H1 (cell line): ENCODE measurements at regions not wholly inside any gene's neighbourhood (a gene's known extent, or its start where the extent isn't known, plus 50 kb on each side); places are given as distances from the start of the nearest gene placed in this dataset.

Source experiments
- CTCF ChIA-PET: fragments of 300-600 bp; sonication (Branson Sonifier 250); formaldehyde crosslinking; loops from one replicate; lab custom pipeline; 2021; ENCODE audit not compliant: partially characterized antibody; lab: Charles Lee
- POLR2A ChIA-PET: fragments of 300-600 bp; sonication (Branson Sonifier 250); formaldehyde crosslinking; loops from one replicate; lab custom pipeline; 2021; ENCODE audit warnings: inconsistent platforms; ENCODE audit not compliant: partially characterized antibody; lab: Charles Lee
- DNase-seq, 2 experiments: peaks; one replicate each; pipeline versions ENCODE4 v3.0.0 to v3.0.0-alpha.2; 2010 to 2022; ENCODE audit warnings: low spot score in 2 of 2, low read depth in 1 of 2, mixed read lengths in 1 of 2
- FAIRE-seq: peaks from 2 replicates; lab custom pipeline; 2011; peaks lifted over from hg19 to GRCh38; lab: Jason Lieb, UNC
- H2AFZ ChIP-seq: 2 replicates; pipeline ENCODE4 v1.8.1; 2012; ENCODE audit warnings: low read length, inconsistent platforms
- H2AK5ac ChIP-seq: 2 replicates; pipeline ENCODE4 v1.6.1; 2013; ENCODE audit warnings: low read depth, low read length
- H2BK120ac ChIP-seq: replicated peaks from 2 replicates; pipeline ENCODE3; 2013; ENCODE audit warnings: low read depth, low read length, inconsistent platforms
- H2BK12ac ChIP-seq: 2 replicates; pipeline ENCODE4 v1.6.1; 2013; ENCODE audit warnings: low read depth, low read length
- H2BK15ac ChIP-seq: 2 replicates; pipeline ENCODE4 v1.6.1; 2013; ENCODE audit warnings: low read length
- H2BK20ac ChIP-seq: 2 replicates; pipeline ENCODE4 v1.6.1; 2013; ENCODE audit warnings: low read length
- H2BK5ac ChIP-seq: 2 replicates; pipeline ENCODE4 v1.6.1; 2013; ENCODE audit warnings: low read depth, low read length
- H3K14ac ChIP-seq: 2 replicates; pipeline ENCODE4 v1.6.1; 2013; ENCODE audit warnings: inconsistent platforms; ENCODE audit not compliant: insufficient read length
- H3K18ac ChIP-seq: 2 replicates; pipeline ENCODE4 v1.6.1; 2013; ENCODE audit warnings: low read length; ENCODE audit errors: extremely low read depth
- H3K23ac ChIP-seq: 2 replicates; pipeline ENCODE4 v1.6.1; 2013; ENCODE audit warnings: inconsistent platforms; ENCODE audit not compliant: insufficient read length
- H3K23me2 ChIP-seq: 2 replicates; pipeline ENCODE4 v1.6.1; 2013; ENCODE audit warnings: low read depth, low read length
- H3K27ac ChIP-seq: 2 replicates; pipeline ENCODE4 v1.6.1; 2011; ENCODE audit warnings: low read depth, low read length, inconsistent platforms
- H3K27me3 ChIP-seq, 4 experiments: replicated peaks in 1 of 4; 1 replicate in 1 of 4; 2 replicates in 3 of 4; pipeline versions ENCODE4 v1.6.1 to v1.8.1; 2011 to 2013; ENCODE audit warnings: low read length in 3 of 4, mild to moderate bottlenecking in 3 of 4, inconsistent platforms in 2 of 4, mixed read lengths in 2 of 4, moderate library complexity in 1 of 4; ENCODE audit not compliant: control insufficient read depth in 3 of 4, insufficient read depth in 3 of 4; ENCODE audit errors: extremely low read depth in 1 of 4
- H3K36me3 ChIP-seq, 4 experiments: 2 replicates each; pipeline versions ENCODE4 v1.6.1 to v1.8.1; 2011 to 2013; ENCODE audit warnings: mild to moderate bottlenecking in 4 of 4, low read length in 3 of 4, moderate library complexity in 2 of 4, control low read depth in 1 of 4, inconsistent platforms in 1 of 4; ENCODE audit not compliant: insufficient read depth in 4 of 4, control insufficient read depth in 2 of 4
- H3K4ac ChIP-seq: replicated peaks from 2 replicates; pipeline ENCODE3; 2013; ENCODE audit warnings: low read length, low read depth, mixed read lengths, inconsistent platforms; ENCODE audit not compliant: insufficient read length
- H3K4me1 ChIP-seq, 4 experiments: replicated peaks in 1 of 4; 1 replicate in 1 of 4; 2 replicates in 3 of 4; pipeline versions ENCODE4 v1.6.1 to v1.8.1; 2011 to 2013; ENCODE audit warnings: low read length in 3 of 4, inconsistent platforms in 2 of 4, mixed read lengths in 1 of 4; ENCODE audit not compliant: insufficient read depth in 4 of 4, control insufficient read depth in 3 of 4
- H3K4me2 ChIP-seq, 2 experiments: 2 replicates each; pipeline versions ENCODE4 v1.6.1 to v1.8.1; 2011 to 2013; ENCODE audit warnings: low read depth in 2 of 2, low read length in 2 of 2, control low read depth in 1 of 2, inconsistent platforms in 1 of 2, mild to moderate bottlenecking in 1 of 2; ENCODE audit not compliant: insufficient read depth in 1 of 2
- H3K4me3 ChIP-seq, 4 experiments: fragments of 200-600, 300-600 bp in 1 of 4; sonication (generic), shearing (Covaris generic), sonication (Bioruptor Twin) in 1 of 4; 2 replicates each; pipeline versions ENCODE4 v1.5.1 to v1.8.1; 2011 to 2016; ENCODE audit warnings: low read length in 4 of 4, low read depth in 3 of 4, control low read depth in 2 of 4, inconsistent platforms in 2 of 4, mild to moderate bottlenecking in 2 of 4, mixed read lengths in 1 of 4, moderate library complexity in 1 of 4; ENCODE audit not compliant: insufficient read depth in 2 of 4; ENCODE audit errors: extremely low read depth in 1 of 4
- H3K56ac ChIP-seq: replicated peaks from 2 replicates; pipeline ENCODE3; 2013; ENCODE audit warnings: low read depth, mild to moderate bottlenecking, mixed read lengths, low read length, inconsistent platforms; ENCODE audit not compliant: insufficient read length
- H3K79me1 ChIP-seq: 2 replicates; pipeline ENCODE4 v1.6.1; 2013; ENCODE audit warnings: low read depth, low read length, control low read depth
- H3K79me2 ChIP-seq, 2 experiments: 2 replicates each; pipeline versions ENCODE4 v1.6.1 to v1.8.1; 2012 to 2013; ENCODE audit warnings: low read length in 2 of 2, mild to moderate bottlenecking in 2 of 2, inconsistent platforms in 1 of 2; ENCODE audit not compliant: insufficient read depth in 2 of 2, control insufficient read depth in 1 of 2
- H3K9ac ChIP-seq, 4 experiments: replicated peaks in 1 of 4; 1 replicate in 1 of 4; 2 replicates in 3 of 4; pipeline versions ENCODE4 v1.6.1 to v1.8.1; 2011 to 2013; ENCODE audit warnings: low read depth in 3 of 4, low read length in 3 of 4, control low read depth in 2 of 4, mild to moderate bottlenecking in 2 of 4, moderate library complexity in 2 of 4, inconsistent platforms in 1 of 4; ENCODE audit errors: extremely low read depth in 1 of 4
- H3K9me3 ChIP-seq, 2 experiments: 2 replicates each; pipeline versions ENCODE4 v1.6.1 to v1.8.1; 2012 to 2013; ENCODE audit warnings: mild to moderate bottlenecking in 2 of 2, moderate library complexity in 2 of 2, control low read depth in 1 of 2, inconsistent platforms in 1 of 2, low read depth in 1 of 2, low read length in 1 of 2, mixed read lengths in 1 of 2; ENCODE audit not compliant: insufficient read depth in 2 of 2
- H4K20me1 ChIP-seq, 2 experiments: replicated peaks in 1 of 2; 2 replicates each; pipeline versions ENCODE3 to v1.8.1; 2011 to 2013; ENCODE audit warnings: inconsistent platforms in 2 of 2, low read length in 2 of 2, mild to moderate bottlenecking in 1 of 2; ENCODE audit not compliant: insufficient read depth in 2 of 2, control insufficient read depth in 1 of 2
- H4K5ac ChIP-seq: 2 replicates; pipeline ENCODE4 v1.6.1; 2013; ENCODE audit warnings: low read length, low read depth, mixed read lengths, inconsistent platforms; ENCODE audit not compliant: insufficient read length
- H4K8ac ChIP-seq: 2 replicates; pipeline ENCODE4 v1.8.0; 2013; ENCODE audit warnings: mild to moderate bottlenecking, moderate library complexity, low read length, inconsistent platforms; ENCODE audit not compliant: insufficient read depth; ENCODE audit errors: extremely low read depth
- H4K91ac ChIP-seq: replicated peaks from 2 replicates; pipeline ENCODE3; 2013; ENCODE audit warnings: low read length, mixed read lengths, inconsistent platforms; ENCODE audit not compliant: insufficient read length
- ATF2 ChIP-seq: IDR thresholded peaks from 2 replicates; pipeline ENCODE4 v1.6.1; 2012; ENCODE audit warnings: low read length, inconsistent platforms
- CBX8 ChIP-seq: fragments of 300-800, 300-1000 bp; sonication (generic); IDR thresholded peaks from 2 replicates; pipeline ENCODE4 v1.7.1; 2016; ENCODE audit warnings: low read depth, low read length, borderline replicate concordance
- GABPA ChIP-seq: IDR thresholded peaks from 2 replicates; pipeline ENCODE4 v1.6.1; 2011; ENCODE audit warnings: mild to moderate bottlenecking, low read length, moderate library complexity, borderline replicate concordance; ENCODE audit not compliant: insufficient read depth
- KDM1A ChIP-seq: fragments of 200-600, 300-600 bp; sonication (generic); IDR thresholded peaks from 2 replicates; pipeline ENCODE4 v1.7.1; 2016; ENCODE audit warnings: mild to moderate bottlenecking, low read length, borderline replicate concordance
- NANOG ChIP-seq: IDR thresholded peaks from 2 replicates; pipeline ENCODE4 v1.6.1; 2011; ENCODE audit warnings: low read length, low read depth, mild to moderate bottlenecking, inconsistent platforms; ENCODE audit not compliant: insufficient read depth, poor library complexity, severe bottlenecking
- POLR2A ChIP-seq, 2 experiments: IDR thresholded peaks; 1 replicate in 1 of 2; 2 replicates in 1 of 2; pipeline ENCODE4 v1.6.1; 2011; ENCODE audit warnings: low read depth in 2 of 2, low read length in 2 of 2, mild to moderate bottlenecking in 2 of 2; ENCODE audit errors: control extremely low read depth in 1 of 2
- SAP30 ChIP-seq: fragments of 300-600 bp; sonication (generic); IDR thresholded peaks from 2 replicates; pipeline ENCODE4 v1.7.1; 2012; ENCODE audit warnings: low read length, moderate library complexity, mild to moderate bottlenecking, inconsistent platforms; ENCODE audit not compliant: insufficient read depth, insufficient replicate concordance
- SIX5 ChIP-seq: IDR thresholded peaks from 2 replicates; pipeline ENCODE4 v1.6.1; 2011; ENCODE audit warnings: mild to moderate bottlenecking, low read depth, low read length
- TAF1 ChIP-seq: IDR thresholded peaks from 2 replicates; pipeline ENCODE4 v1.6.1; 2011; ENCODE audit warnings: mild to moderate bottlenecking, low read depth, low read length
- WGBS, 2 experiments: shearing (Covaris generic) in 1 of 2; methylation state at CpG; one replicate each; pipeline versions ENCODE4 v1.1.6 to v1.1.7; 2013 to 2015; ENCODE audit warnings: low lambda C conversion rate in 2 of 2, mixed read lengths in 2 of 2, inconsistent platforms in 1 of 2, low coverage in 1 of 2, missing lambda C conversion rate in 1 of 2; ENCODE audit not compliant: insufficient replicate concordance in 2 of 2, insufficient coverage in 1 of 2, insufficient read length in 1 of 2; ENCODE audit errors: extremely low coverage in 1 of 2, missing lambda C conversion rate in 1 of 2; 5-methylcytosine and 5-hydroxymethylcytosine counted together
- TF ChIP-seq, protein P1 (sequence below), 3 experiments: IDR thresholded peaks; 1 replicate in 2 of 3; 2 replicates in 1 of 3; pipeline versions ENCODE4 v1.5.1 to v1.6.1; 2011; ENCODE audit warnings: low read length in 3 of 3, mild to moderate bottlenecking in 3 of 3, inconsistent platforms in 2 of 3, low read depth in 1 of 3, moderate library complexity in 1 of 3; ENCODE audit not compliant: insufficient read depth in 1 of 3; ENCODE audit errors: control extremely low read depth in 1 of 3

DNA sequence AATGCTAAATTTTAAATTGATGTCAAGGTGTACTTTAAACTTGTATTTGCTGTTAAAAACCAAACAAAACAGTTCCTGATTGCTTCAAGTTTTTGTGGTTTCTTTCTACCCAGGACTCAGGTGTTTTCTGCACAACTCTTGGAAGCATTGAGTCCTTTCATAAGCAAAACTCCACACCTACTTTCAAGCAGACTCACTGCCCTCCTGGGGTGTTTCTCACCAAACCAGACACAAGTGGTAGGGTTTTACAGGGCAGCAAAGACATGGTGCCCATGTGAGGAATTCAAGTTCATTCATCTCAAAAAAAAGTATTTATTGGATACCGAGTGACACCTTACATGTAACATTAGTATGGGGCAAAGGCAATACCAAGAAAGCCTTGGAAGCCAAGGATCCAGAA is 146.7 kb upstream of the BNIP2 start:
- Histone ChIP-seq H4K5ac (no peak overlapping the region), H2BK15ac (no peak overlapping the region), H2BK20ac (no peak overlapping the region), H3K9ac (no peak overlapping the region), H3K23me2 (peaks cover 2% of the 10 kb centered on the region; the same call in 1 of the 2 replicates), H3K9me3 (no peaks in the 10 kb centered on the region), H4K8ac (no peak overlapping the region), H3K18ac (no peak overlapping the region), H3K36me3 (no peaks in the 10 kb centered on the region), H3K27ac (no peak overlapping the region), H2BK120ac (no peak overlapping the region), H3K27me3 (no peaks in the 10 kb centered on the region), H2BK5ac (no peak overlapping the region), H3K4me1 (no peaks in the 10 kb centered on the region), H2AFZ (no peak overlapping the region), H4K91ac (no peak overlapping the region), H2AK5ac (no peak overlapping the region), H3K14ac (no peak overlapping the region), H3K79me2 (no peaks in the 10 kb centered on the region), H3K4ac (no peak overlapping the region), H3K4me3 (no peak overlapping the region), H2BK12ac (no peak overlapping the region), H4K20me1 (no peaks in the 10 kb centered on the region), H3K23ac (no peak overlapping the region), H3K79me1 (no peaks in the 10 kb centered on the region), H3K4me2 (no peak overlapping the region), H3K56ac (no peak overlapping the region)
- DNase-seq (no peak), FAIRE-seq (no peak)
- CTCF ChIA-PET, result interaction anchor here (0.6 to 1.9 kb wide), 3 partner anchors 8 to 107 kb away, joined by 3 to 5 read pairs (median 4); no protein-coding TSS in a partner anchor
- 85% methylated on average over 1 of the region's 1 CpG; no CpG with 5 or more reads in 1 of the 2 experiments for whole genome bisulfite sequencing, 2 experiments
- POLR2A ChIA-PET, result no interaction called here
- no peak for TF ChIP-seq POLR2A (IDR thresholded peaks at IDR 0.05; ENCODE audit: control extremely low read depth in 1 of 2, low read depth in 2 of 2, low read length in 2 of 2)
- TF ChIP-seq CBX8, result no peak
- TF ChIP-seq SAP30, result no peak
- no peak for TF ChIP-seq NANOG
- TF ChIP-seq TAF1, result no peak
- TF ChIP-seq GABPA, result no peak
- TF ChIP-seq SIX5, result no peak
- TF ChIP-seq, protein P1, sequence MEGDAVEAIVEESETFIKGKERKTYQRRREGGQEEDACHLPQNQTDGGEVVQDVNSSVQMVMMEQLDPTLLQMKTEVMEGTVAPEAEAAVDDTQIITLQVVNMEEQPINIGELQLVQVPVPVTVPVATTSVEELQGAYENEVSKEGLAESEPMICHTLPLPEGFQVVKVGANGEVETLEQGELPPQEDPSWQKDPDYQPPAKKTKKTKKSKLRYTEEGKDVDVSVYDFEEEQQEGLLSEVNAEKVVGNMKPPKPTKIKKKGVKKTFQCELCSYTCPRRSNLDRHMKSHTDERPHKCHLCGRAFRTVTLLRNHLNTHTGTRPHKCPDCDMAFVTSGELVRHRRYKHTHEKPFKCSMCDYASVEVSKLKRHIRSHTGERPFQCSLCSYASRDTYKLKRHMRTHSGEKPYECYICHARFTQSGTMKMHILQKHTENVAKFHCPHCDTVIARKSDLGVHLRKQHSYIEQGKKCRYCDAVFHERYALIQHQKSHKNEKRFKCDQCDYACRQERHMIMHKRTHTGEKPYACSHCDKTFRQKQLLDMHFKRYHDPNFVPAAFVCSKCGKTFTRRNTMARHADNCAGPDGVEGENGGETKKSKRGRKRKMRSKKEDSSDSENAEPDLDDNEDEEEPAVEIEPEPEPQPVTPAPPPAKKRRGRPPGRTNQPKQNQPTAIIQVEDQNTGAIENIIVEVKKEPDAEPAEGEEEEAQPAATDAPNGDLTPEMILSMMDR (IDR thresholded peaks at IDR 0.05; ENCODE audit: control extremely low read depth in 1 of 3, insufficient read depth in 1 of 3, low read depth in 1 of 3, low read length in 3 of 3), result no peak
- no peak for TF ChIP-seq ATF2
- TF ChIP-seq KDM1A, result no peak
